HepG2 (cell line): ENCODE measurements at regions not wholly inside any gene's neighbourhood (a gene's known extent, or its start where the extent isn't known, plus 50 kb on each side); places are given as distances from the start of the nearest gene placed in this dataset.

Experiments used
- ATAC-seq: fragments of 200-7000 bp; cut with Tn5 transposase; 3 replicates; pipeline ENCODE4 v1.9.1; 2020; ENCODE audit warnings: mild to moderate bottlenecking, moderate library complexity
- BruUV-seq: library from RNA; stranded (reverse); fragments of 400-500 nt; replicated peaks from 2 replicates; lab custom pipeline; 2021; lab: Mats Ljungman, UMichigan
- CTCF ChIA-PET: fragments of 300-600 bp; formaldehyde crosslinking; extraction: SDS; loops from one replicate; lab custom pipeline; 2021; ENCODE audit warnings: low total read pairs, inconsistent platforms, low intra/inter-chr PET ratio; lab: Yijun Ruan, JAX
- POLR2A ChIA-PET: fragments of 350-600 bp; sonication (Branson Sonifier 250); formaldehyde crosslinking; loops from one replicate; lab custom pipeline; 2020; ENCODE audit warnings: antibody characterized with exemption, inconsistent platforms; lab: Yijun Ruan, JAX
- DNase-seq: peaks from one replicate; pipeline ENCODE4 v3.0.0-alpha.2; 2015; ENCODE audit warnings: low spot score
- FAIRE-seq: peaks from 3 replicates; lab custom pipeline; 2011; peaks lifted over from hg19 to GRCh38; lab: Jason Lieb, UNC
- H2AFZ ChIP-seq: one replicate; pipeline ENCODE4 v1.6.1; 2011; ENCODE audit warnings: low read length, inconsistent platforms
- H3K27ac ChIP-seq: fragments of 300-600 bp; 3 replicates; pipeline ENCODE4 v1.8.0; 2011; ENCODE audit warnings: mixed run types, mild to moderate bottlenecking, mixed read lengths, low read length, inconsistent platforms; ENCODE audit not compliant: insufficient read depth; ENCODE audit errors: extremely low read length
- H3K27me3 ChIP-seq, 2 experiments: fragments of 200-600 bp in 1 of 2; 2 replicates in 1 of 2; 3 replicates in 1 of 2; pipeline versions ENCODE4 v1.6.0 to v1.8.0; 2011; ENCODE audit warnings: low read length in 2 of 2, mild to moderate bottlenecking in 2 of 2, moderate library complexity in 2 of 2, inconsistent platforms in 1 of 2; ENCODE audit not compliant: insufficient read depth in 2 of 2, control insufficient read depth in 1 of 2
- H3K36me3 ChIP-seq, 2 experiments: fragments of 200-600 bp in 1 of 2; replicated peaks in 1 of 2; 2 replicates in 1 of 2; 3 replicates in 1 of 2; pipeline versions ENCODE4 v1.5.1 to v1.8.0; 2011; ENCODE audit warnings: low read length in 2 of 2, inconsistent platforms in 1 of 2; ENCODE audit not compliant: insufficient read depth in 2 of 2, control insufficient read depth in 1 of 2
- H3K4me1 ChIP-seq: 2 replicates; pipeline ENCODE4 v1.5.1; 2012; ENCODE audit warnings: low read length, inconsistent platforms; ENCODE audit not compliant: insufficient read depth
- H3K4me2 ChIP-seq: 2 replicates; pipeline ENCODE4 v1.6.0; 2011; ENCODE audit warnings: low read depth, low read length, inconsistent platforms
- H3K4me3 ChIP-seq, 3 experiments: fragments of 200-600 bp in 1 of 3; sonication (generic), shearing (Covaris generic) in 1 of 3; replicated peaks in 1 of 3; 2 replicates each; pipeline ENCODE4 v1.5.1; 2011 to 2016; ENCODE audit warnings: low read length in 3 of 3, inconsistent platforms in 2 of 3, low read depth in 2 of 3, mild to moderate bottlenecking in 2 of 3, control low read depth in 1 of 3, mixed read lengths in 1 of 3; ENCODE audit not compliant: insufficient read depth in 1 of 3
- H3K79me2 ChIP-seq: one replicate; pipeline ENCODE4 v1.6.1; 2011; ENCODE audit warnings: low read length, inconsistent platforms; ENCODE audit not compliant: insufficient read depth
- H3K9ac ChIP-seq: 2 replicates; pipeline ENCODE4 v1.6.0; 2011; ENCODE audit warnings: mild to moderate bottlenecking, low read depth, low read length, inconsistent platforms; ENCODE audit not compliant: insufficient read depth
- H3K9me3 ChIP-seq: 2 replicates; pipeline ENCODE4 v1.5.1; 2012; ENCODE audit warnings: mild to moderate bottlenecking, low read length
- H4K20me1 ChIP-seq: 2 replicates; pipeline ENCODE4 v1.6.0; 2011; ENCODE audit warnings: inconsistent platforms, mild to moderate bottlenecking, low read length, moderate library complexity; ENCODE audit not compliant: insufficient read depth
- KDM1A ChIP-seq: IDR thresholded peaks from 2 replicates; pipeline ENCODE4 v1.6.1; 2016; ENCODE audit warnings: missing compliant biosample characterization
- KDM2A ChIP-seq: sonication (generic); formaldehyde crosslinking; IDR thresholded peaks from 2 replicates; pipeline ENCODE4 v1.4.0; 2020; ENCODE audit warnings: low read depth, missing genetic modification reagents, borderline replicate concordance
- MYNN ChIP-seq: sonication (generic); formaldehyde crosslinking; IDR thresholded peaks from 2 replicates; pipeline ENCODE4 v1.4.0; 2020; ENCODE audit warnings: mild to moderate bottlenecking, low read depth, missing genetic modification reagents
- PHF20 ChIP-seq: sonication (generic); formaldehyde crosslinking; IDR thresholded peaks from 2 replicates; pipeline ENCODE4 v1.5.0; 2020; ENCODE audit warnings: mild to moderate bottlenecking, missing genetic modification reagents
- PHF8 ChIP-seq: sonication (generic); formaldehyde crosslinking; IDR thresholded peaks from 2 replicates; pipeline ENCODE4 v1.5.0; 2020; ENCODE audit warnings: missing genetic modification reagents
- PPARG ChIP-seq: conservative IDR thresholded peaks from 2 replicates; pipeline ENCODE4 v1.6.1; 2016; ENCODE audit warnings: missing biosample characterization, missing genetic modification reagents
- SRSF4 ChIP-seq: fragments of 200-400 bp; formaldehyde crosslinking; IDR thresholded peaks from one replicate; pipeline ENCODE4 v1.6.1; 2018; ENCODE audit warnings: mild to moderate bottlenecking, low read depth, low read length, moderate library complexity; ENCODE audit not compliant: poor library complexity, severe bottlenecking
- ZBTB7A ChIP-seq: sonication (generic); formaldehyde crosslinking; IDR thresholded peaks from 2 replicates; pipeline ENCODE4 v1.8.0; 2022; ENCODE audit warnings: mild to moderate bottlenecking, missing genetic modification reagents
- WGBS: methylation state at CpG from one replicate; pipeline ENCODE4 v1.1.6; 2017; ENCODE audit warnings: low lambda C conversion rate; 5-methylcytosine and 5-hydroxymethylcytosine counted together
- in situ Hi-C: cut with HindIII; loops from 2 replicates; pipeline ENCODE4 v1.10.0; 2017; ENCODE audit warnings: low pct_unique_long_range_greater_than_20kb; ENCODE audit not compliant: extremely low pct_ligation_motif_present
- intact Hi-C: fragments of 100-400 bp; cut with micrococcal nuclease; formaldehyde crosslinking; loops from one replicate; pipeline ENCODE4 v1.10.0; 2022; ENCODE audit not compliant: unreplicated experiment
- TF ChIP-seq, protein P1 (sequence below): IDR thresholded peaks from 2 replicates; pipeline ENCODE4 v1.6.1; 2012; ENCODE audit warnings: low read depth, low read length, improper control_type of control experiment
- TF ChIP-seq, protein P2 (sequence below): sonication (generic); formaldehyde crosslinking; IDR thresholded peaks from 2 replicates; pipeline ENCODE4 v1.8.0; 2022; ENCODE audit warnings: mild to moderate bottlenecking, missing genetic modification reagents, moderate library complexity
- TF ChIP-seq, protein P3 (sequence below): fragments of 450-650 bp; IDR thresholded peaks from 2 replicates; pipeline ENCODE4 v1.6.1; 2017

DNA sequence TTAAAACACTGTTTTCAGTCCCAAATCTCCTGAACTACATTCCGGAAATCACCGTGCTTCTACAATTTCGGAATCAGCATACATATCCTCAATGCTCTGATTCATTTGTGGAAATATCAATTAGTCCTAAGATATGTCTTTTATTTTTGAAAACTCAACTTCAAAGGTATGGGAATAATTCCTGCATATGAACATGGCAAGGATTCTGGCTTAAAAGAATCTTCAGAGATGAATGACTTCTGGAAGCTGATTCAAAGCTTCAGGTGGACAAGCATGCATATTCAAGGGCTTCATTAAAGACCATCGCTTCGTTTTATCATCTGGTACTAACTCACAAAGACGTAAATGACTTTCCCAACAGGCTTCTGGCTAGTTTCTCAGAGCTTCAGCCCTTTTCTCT is 246.0 kb upstream of the LRRN1 start:
- intact Hi-C loops = no loop called here
- no peak overlapping the region for H2AFZ ChIP-seq
- no peaks in the 10 kb centered on the region for H3K79me2 ChIP-seq
- H3K36me3 ChIP-seq = no peaks in the 10 kb centered on the region
- FAIRE-seq = no peak
- BruUV-seq = no TSS peak
- no peaks in the 10 kb centered on the region for H3K9me3 ChIP-seq
- no peaks in the 10 kb centered on the region for H3K27me3 ChIP-seq
- ChIA-PET CTCF (no interaction called here), POLR2A (no interaction called here)
- no peak for DNase-seq
- H3K9ac ChIP-seq = no peak overlapping the region
- 12% methylated on average over 6 of the region's 6 CpGs for WGBS
- no peaks in the 10 kb centered on the region for H4K20me1 ChIP-seq
- H3K4me2 ChIP-seq = no peak overlapping the region
- in situ Hi-C loops = no loop called here
- H3K27ac ChIP-seq = no peak overlapping the region
- ATAC-seq = no peak
- no peaks in the 10 kb centered on the region for H3K4me1 ChIP-seq
- TF ChIP-seq, protein P1, sequence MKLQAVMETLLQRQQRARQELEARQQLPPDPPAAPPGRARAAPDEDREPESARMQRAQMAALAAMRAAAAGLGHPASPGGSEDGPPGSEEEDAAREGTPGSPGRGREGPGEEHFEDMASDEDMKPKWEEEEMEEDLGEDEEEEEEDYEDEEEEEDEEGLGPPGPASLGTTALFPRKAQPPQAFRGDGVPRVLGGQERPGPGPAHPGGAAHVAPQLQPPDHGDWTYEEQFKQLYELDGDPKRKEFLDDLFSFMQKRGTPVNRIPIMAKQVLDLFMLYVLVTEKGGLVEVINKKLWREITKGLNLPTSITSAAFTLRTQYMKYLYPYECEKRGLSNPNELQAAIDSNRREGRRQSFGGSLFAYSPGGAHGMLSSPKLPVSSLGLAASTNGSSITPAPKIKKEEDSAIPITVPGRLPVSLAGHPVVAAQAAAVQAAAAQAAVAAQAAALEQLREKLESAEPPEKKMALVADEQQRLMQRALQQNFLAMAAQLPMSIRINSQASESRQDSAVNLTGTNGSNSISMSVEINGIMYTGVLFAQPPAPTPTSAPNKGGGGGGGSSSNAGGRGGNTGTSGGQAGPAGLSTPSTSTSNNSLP = no peak
- TF ChIP-seq, protein P2, sequence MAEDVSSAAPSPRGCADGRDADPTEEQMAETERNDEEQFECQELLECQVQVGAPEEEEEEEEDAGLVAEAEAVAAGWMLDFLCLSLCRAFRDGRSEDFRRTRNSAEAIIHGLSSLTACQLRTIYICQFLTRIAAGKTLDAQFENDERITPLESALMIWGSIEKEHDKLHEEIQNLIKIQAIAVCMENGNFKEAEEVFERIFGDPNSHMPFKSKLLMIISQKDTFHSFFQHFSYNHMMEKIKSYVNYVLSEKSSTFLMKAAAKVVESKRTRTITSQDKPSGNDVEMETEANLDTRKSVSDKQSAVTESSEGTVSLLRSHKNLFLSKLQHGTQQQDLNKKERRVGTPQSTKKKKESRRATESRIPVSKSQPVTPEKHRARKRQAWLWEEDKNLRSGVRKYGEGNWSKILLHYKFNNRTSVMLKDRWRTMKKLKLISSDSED = no peak
- TF ChIP-seq, protein P3, sequence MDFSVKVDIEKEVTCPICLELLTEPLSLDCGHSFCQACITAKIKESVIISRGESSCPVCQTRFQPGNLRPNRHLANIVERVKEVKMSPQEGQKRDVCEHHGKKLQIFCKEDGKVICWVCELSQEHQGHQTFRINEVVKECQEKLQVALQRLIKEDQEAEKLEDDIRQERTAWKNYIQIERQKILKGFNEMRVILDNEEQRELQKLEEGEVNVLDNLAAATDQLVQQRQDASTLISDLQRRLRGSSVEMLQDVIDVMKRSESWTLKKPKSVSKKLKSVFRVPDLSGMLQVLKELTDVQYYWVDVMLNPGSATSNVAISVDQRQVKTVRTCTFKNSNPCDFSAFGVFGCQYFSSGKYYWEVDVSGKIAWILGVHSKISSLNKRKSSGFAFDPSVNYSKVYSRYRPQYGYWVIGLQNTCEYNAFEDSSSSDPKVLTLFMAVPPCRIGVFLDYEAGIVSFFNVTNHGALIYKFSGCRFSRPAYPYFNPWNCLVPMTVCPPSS = no peak
- no peak for TF ChIP-seq PHF20 (CRISPR knock-in tag)
- no peak for TF ChIP-seq SRSF4
- no peak for TF ChIP-seq PPARG
- TF ChIP-seq MYNN (CRISPR knock-in tag) = no peak
- TF ChIP-seq PHF8 (CRISPR knock-in tag) = no peak
- no peak for TF ChIP-seq KDM1A (CRISPR knock-in tag)
- no peak for TF ChIP-seq KDM2A (CRISPR knock-in tag)
- TF ChIP-seq ZBTB7A (CRISPR knock-in tag) = no peak
- no peak overlapping the region for H3K4me3 ChIP-seq
